K562 (cell line): ENCODE measurements at regions not wholly inside any gene's neighbourhood (a gene's known extent, or its start where the extent isn't known, plus 50 kb on each side); places are given as distances from the start of the nearest gene placed in this dataset.
"Not testable (repeated sequence)": the region's sequence is repeated elsewhere in the genome, so short reads cannot be mapped to it uniquely, and the experiment has no call there.

Experiments
- ATAC-seq: fragments of 200-7000 bp; cut with Tn5 transposase; 3 replicates; pipeline ENCODE4 v1.9.1; 2020; ENCODE audit warnings: moderate library complexity
- BruUV-seq: library from RNA; stranded (reverse); fragments of 400-500 nt; replicated peaks from 2 replicates; lab custom pipeline; 2021; lab: Mats Ljungman, UMichigan
- CTCF ChIA-PET: fragments of 300-600 bp; formaldehyde crosslinking; extraction: SDS; loops from one replicate; lab custom pipeline; 2021; ENCODE audit warnings: low intra/inter-chr PET ratio; lab: Yijun Ruan, JAX
- POLR2A ChIA-PET: fragments of 300-600, 350-650 bp; sonication (Branson Sonifier 250); formaldehyde crosslinking; extraction: SDS; loops from one replicate; lab custom pipeline; 2021; ENCODE audit warnings: antibody characterized with exemption, inconsistent platforms; lab: Yijun Ruan, JAX
- DNase-seq, 4 experiments: peaks; one replicate each; pipeline versions ENCODE4 v3.0.0 to v3.0.0-alpha.2; 2011 to 2018; ENCODE audit warnings: low spot score in 3 of 4, mixed read lengths in 3 of 4; ENCODE audit errors: extremely low read depth in 1 of 4
- FAIRE-seq: peaks from 2 replicates; lab custom pipeline; 2011; peaks lifted over from hg19 to GRCh38; lab: Jason Lieb, UNC
- H2AFZ ChIP-seq: 2 replicates; pipeline ENCODE4 v1.6.0; 2011; ENCODE audit warnings: low read depth, low read length, control low read depth, inconsistent platforms
- H3K27ac ChIP-seq: fragments of 200-600 bp; 3 replicates; pipeline ENCODE4 v1.8.0; 2011; ENCODE audit warnings: low read depth, mild to moderate bottlenecking, control low read depth, inconsistent platforms, low read length, moderate library complexity, mixed read lengths; ENCODE audit errors: extremely low read depth
- H3K27me3 ChIP-seq, 2 experiments: fragments of 300-600 bp in 1 of 2; 2 replicates in 1 of 2; 3 replicates in 1 of 2; pipeline versions ENCODE4 v1.6.0 to v1.8.0; 2011; ENCODE audit warnings: inconsistent platforms in 2 of 2, low read length in 2 of 2, mild to moderate bottlenecking in 1 of 2, mixed read lengths in 1 of 2, moderate library complexity in 1 of 2; ENCODE audit not compliant: control insufficient read depth in 2 of 2, insufficient read depth in 2 of 2
- H3K36me3 ChIP-seq: fragments of 300-600 bp; 3 replicates; pipeline ENCODE4 v1.8.0; 2011; ENCODE audit warnings: mild to moderate bottlenecking, low read length, inconsistent platforms; ENCODE audit not compliant: control insufficient read depth, insufficient read depth
- H3K4me1 ChIP-seq, 2 experiments: fragments of 200-600 bp in 1 of 2; replicated peaks in 1 of 2; 2 replicates in 1 of 2; 3 replicates in 1 of 2; pipeline versions ENCODE4 v1.5.1 to v1.8.0; 2011; ENCODE audit warnings: inconsistent platforms in 2 of 2, low read length in 2 of 2, mild to moderate bottlenecking in 1 of 2, mixed read lengths in 1 of 2, moderate library complexity in 1 of 2; ENCODE audit not compliant: control insufficient read depth in 2 of 2, insufficient read depth in 2 of 2
- H3K4me2 ChIP-seq: 2 replicates; pipeline ENCODE4 v1.6.1; 2011; ENCODE audit warnings: low read length, control low read depth, inconsistent platforms, mixed read lengths; ENCODE audit not compliant: insufficient read depth
- H3K4me3 ChIP-seq: fragments of 200-600 bp; sonication (generic), shearing (Covaris generic); 2 replicates; pipeline ENCODE4 v1.5.1; 2016; ENCODE audit warnings: control low read depth, inconsistent platforms
- H3K79me2 ChIP-seq: fragments of 200-600 bp; 3 replicates; pipeline ENCODE4 v1.8.0; 2011; ENCODE audit warnings: low read length, inconsistent platforms; ENCODE audit not compliant: control insufficient read depth, insufficient read depth
- H3K9ac ChIP-seq, 2 experiments: 2 replicates each; pipeline versions ENCODE4 v1.6.0 to v1.6.1; 2011; ENCODE audit warnings: low read depth in 2 of 2, low read length in 2 of 2, control low read depth in 1 of 2, inconsistent platforms in 1 of 2, mild to moderate bottlenecking in 1 of 2, mixed read lengths in 1 of 2; ENCODE audit not compliant: insufficient read depth in 1 of 2
- H3K9me1 ChIP-seq: one replicate; pipeline ENCODE4 v1.6.0; 2011; ENCODE audit warnings: inconsistent platforms, mild to moderate bottlenecking, low read length, moderate library complexity; ENCODE audit not compliant: control insufficient read depth, insufficient read depth
- H3K9me3 ChIP-seq: replicated peaks from 2 replicates; pipeline ENCODE4 v1.5.1; 2011; ENCODE audit warnings: low read depth, low read length, inconsistent platforms; ENCODE audit not compliant: control insufficient read depth, insufficient read depth
- H4K20me1 ChIP-seq: replicated peaks from 2 replicates; pipeline ENCODE4 v1.6.1; 2011; ENCODE audit warnings: low read length, inconsistent platforms, mixed read lengths; ENCODE audit not compliant: control insufficient read depth, insufficient read depth
- CUX1 ChIP-seq: fragments of 200-800 bp; sonication (Bioruptor generic); IDR thresholded peaks from 2 replicates; pipeline ENCODE4 v1.6.1; 2016; ENCODE audit warnings: missing genetic modification characterization, missing compliant biosample characterization
- L3MBTL2 ChIP-seq: fragments of 450-650 bp; IDR thresholded peaks from 2 replicates; pipeline ENCODE4 v1.6.1; 2016; ENCODE audit warnings: mild to moderate bottlenecking, moderate library complexity
- PHF20 ChIP-seq: fragments of 450-650 bp; IDR thresholded peaks from 2 replicates; pipeline ENCODE4 v1.6.1; 2018; ENCODE audit not compliant: partially characterized antibody
- TRIM25 ChIP-seq: fragments of 450-650 bp; IDR thresholded peaks from 2 replicates; pipeline ENCODE4 v1.7.0; 2016; ENCODE audit warnings: borderline replicate concordance
- U2AF2 ChIP-seq: fragments of 200-400 bp; formaldehyde crosslinking; optimal IDR thresholded peaks from 2 replicates; pipeline ENCODE3; 2017; ENCODE audit warnings: low read depth, mild to moderate bottlenecking, low read length
- ZNF274 ChIP-seq: IDR thresholded peaks from 2 replicates; pipeline ENCODE4 v1.6.1; 2011; ENCODE audit warnings: low read depth, mild to moderate bottlenecking, low read length, moderate library complexity, borderline replicate concordance
- ZNF3 ChIP-seq: fragments of 250-450 bp; sonication (Bioruptor Pico); IDR thresholded peaks from 2 replicates; pipeline ENCODE4 v1.5.0; 2021; ENCODE audit warnings: mild to moderate bottlenecking, moderate library complexity
- WGBS: fragments of 100-300 bp; shearing (Covaris generic); methylation state at CpG from one replicate; pipeline ENCODE4 v1.1.6; 2016; ENCODE audit warnings: low coverage, mixed read lengths; ENCODE audit not compliant: insufficient coverage; ENCODE audit errors: missing lambda C conversion rate; 5-methylcytosine and 5-hydroxymethylcytosine counted together
- in situ Hi-C: fragments of 300-500 bp; cut with MboI; formaldehyde crosslinking; loops from 4 replicates; pipeline ENCODE4 v1.15.0; 2018; ENCODE audit warnings: inconsistent platforms, mixed read lengths
- intact Hi-C: fragments of 100-400 bp; cut with micrococcal nuclease; formaldehyde crosslinking; loops from 2 replicates; pipeline ENCODE4 v1.14.2; 2022

GRCh38 chr14:21822109-21822508 is 148.5 kb upstream of the OR4E1 start (continued):
- TF ChIP-seq ZNF274 (no peak), PHF20 (no peak)
- TF ChIP-seq, all 486 proteins: peak for 0

- Histone ChIP-seq H4K20me1 (no peaks in the 10 kb centered on the region), H3K4me3 (no peak overlapping the region), H3K27ac (no peak overlapping the region), H2AFZ (no peak overlapping the region), H3K9me3 (no peaks in the 10 kb centered on the region), H3K4me2 (no peak overlapping the region), H3K4me1 (no peaks in the 10 kb centered on the region), H3K27me3 (no peaks in the 10 kb centered on the region), H3K9me1 (no peaks in the 10 kb centered on the region), H3K9ac (no peak overlapping the region), H3K36me3 (no peaks in the 10 kb centered on the region), H3K79me2 (no peaks in the 10 kb centered on the region)
- 0% methylated on average over 1 of the region's 1 CpG for WGBS
- ChIA-PET POLR2A (no interaction called here), CTCF (no interaction called here)
- intact Hi-C loops (no loop called here), in situ Hi-C loops (no loop called here)
- DNase-seq, result no peak
- ATAC-seq, result no peak
- TF ChIP-seq L3MBTL2 (no peak), ZNF3 (no peak), TRIM25 (no peak), U2AF2 (no peak), CUX1 (no peak)
- BruUV-seq, result no TSS peak
- no peak for FAIRE-seq
These were observed 147.0 kb upstream of the OR4E1 start for GRCh38 chr14:21820631-21821030.

- POLR2A ChIA-PET, CTCF ChIA-PET, H3K9me3 ChIP-seq, H3K4me1 ChIP-seq, DNase-seq, H3K4me3 ChIP-seq, BruUV-seq, H3K9ac ChIP-seq, H3K79me2 ChIP-seq, H3K27me3 ChIP-seq, H2AFZ ChIP-seq, ATAC-seq, intact Hi-C loops, H3K4me2 ChIP-seq, H3K27ac ChIP-seq, H3K36me3 ChIP-seq, FAIRE-seq, H4K20me1 ChIP-seq, H3K9me1 ChIP-seq, in situ Hi-C loops: not testable (repeated sequence)
- WGBS, result no CpG with 5 or more reads among the region's 1 CpG
These were observed 146.3 kb upstream of the OR4E1 start for GRCh38 chr14:21819891-21820290.
